ENCODE measurements at regions not wholly inside any gene's neighbourhood (a gene's known extent, or its start where the extent isn't known, plus 50 kb on each side); places are given as distances from the start of the nearest gene placed in this dataset.

GRCh38 chr1:17916702-17917101 is 161.6 kb downstream of the ACTL8 start (continued):
- TF ChIP-seq CTCF (IDR thresholded peaks at IDR 0.05; ENCODE audit: control extremely low read depth in 1 of 3, insufficient read depth in 1 of 3, low read depth in 1 of 3, low read length in 3 of 3) (no peak), BRCA1 (IDR thresholded peaks at IDR 0.05; ENCODE audit: low read depth, low read length) (no peak), FOSL1 (IDR thresholded peaks at IDR 0.05; ENCODE audit: insufficient read depth, low read depth, low read length) (no peak), ATF2 (IDR thresholded peaks at IDR 0.05; ENCODE audit: low read length) (no peak), NANOG (IDR thresholded peaks at IDR 0.05; ENCODE audit: insufficient read depth, low read depth, low read length, poor library complexity, severe bottlenecking) (no peak)
